Stimulated activated CD4-positive, alpha-beta T cell treated with anti-CD3 and anti-CD28 coated beads, Interleukin-4, amount 100 ng/mL, for 24 hours (primary cell): ENCODE measurements at regions not wholly inside any gene's neighbourhood (a gene's known extent, or its start where the extent isn't known, plus 50 kb on each side); places are given as distances from the start of the nearest gene placed in this dataset.

Experiments
- DNase-seq: peaks from one replicate; pipeline ENCODE4 v3.0.0-alpha.2; 2020

- DNase-seq = peak; percentile 3
These were observed 101.8 kb upstream of the GLRA1 start for GRCh38 chr5:152026328-152027024.

- no peak for DNase-seq
These were observed 91.8 kb upstream of the GLRA1 start for GRCh38 chr5:152016421-152016820.

DNA sequence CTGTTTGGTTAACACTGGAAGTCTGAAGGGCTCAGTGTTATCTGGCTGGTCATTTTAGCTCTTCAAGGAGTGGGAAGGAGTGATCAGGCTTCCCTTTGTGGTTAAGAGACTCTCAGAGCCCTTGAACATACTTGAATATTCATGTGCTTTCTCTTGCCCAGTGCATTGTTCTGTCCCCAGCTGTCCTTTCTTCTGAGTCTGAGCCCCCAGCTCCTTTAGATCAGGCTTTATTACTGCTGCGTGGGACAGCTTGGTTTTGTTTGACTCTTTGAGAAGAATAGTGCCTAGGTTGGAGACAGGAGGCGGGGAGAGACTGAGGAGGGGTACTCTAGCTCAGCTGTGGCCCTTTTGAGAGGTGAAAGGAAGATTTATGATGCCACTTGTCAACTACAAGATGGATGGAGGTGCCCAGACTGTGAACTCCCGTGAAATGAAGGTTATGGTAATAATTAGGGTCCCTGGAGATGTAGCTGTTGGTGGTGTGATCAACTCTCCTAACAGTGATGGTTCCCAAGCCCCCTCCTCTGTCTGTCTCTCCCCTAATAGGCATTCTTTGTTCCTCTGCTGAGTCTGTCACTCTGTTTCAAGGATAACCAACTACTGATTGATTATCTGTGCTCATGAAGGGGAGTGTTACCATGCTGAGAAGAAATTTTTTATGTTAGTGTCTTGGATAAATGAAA is 83.1 kb upstream of the GLRA1 start:
- DNase-seq = no peak

- DNase-seq = no peak
These were observed 79.4 kb upstream of the GLRA1 start for GRCh38 chr5:152004095-152004494.
